Thoracic aorta (tissue), 2 donors: ENCODE measurements at regions not wholly inside any gene's neighbourhood (a gene's known extent, or its start where the extent isn't known, plus 50 kb on each side); places are given as distances from the start of the nearest gene placed in this dataset.

Experiments used
- ATAC-seq: fragments of 150-250 bp; one replicate; pipeline ENCODE4 v1.8.0; 2017; ENCODE audit warnings: low read depth; ENCODE audit not compliant: insufficient number of reproducible peaks, low FRiP score
- DNase-seq: peaks from one replicate; pipeline ENCODE4 v3.0.0-alpha.2; 2020; ENCODE audit warnings: low spot score
- H3K27ac ChIP-seq, 2 donors: fragments of 200-600 bp; sonication (generic); 1 replicate in 1 of 2; 2 replicates in 1 of 2; pipeline ENCODE4 v1.5.1; 2016; ENCODE audit warnings: mild to moderate bottlenecking in 2 of 2, moderate library complexity in 2 of 2
- H3K27me3 ChIP-seq: fragments of 200-600 bp; sonication (generic); replicated peaks from 2 replicates; pipeline ENCODE4 v1.6.0; 2016; ENCODE audit warnings: mild to moderate bottlenecking; ENCODE audit not compliant: insufficient read depth
- H3K36me3 ChIP-seq: fragments of 200-600 bp; sonication (generic); one replicate; pipeline ENCODE4 v1.5.1; 2016
- H3K4me1 ChIP-seq, 2 donors: fragments of 200-600 bp; sonication (generic); 1 replicate in 1 of 2; 2 replicates in 1 of 2; pipeline versions ENCODE4 v1.5.1 to v1.6.0; 2016; ENCODE audit warnings: low read depth in 2 of 2, mild to moderate bottlenecking in 1 of 2; ENCODE audit not compliant: control insufficient read depth in 1 of 2
- H3K4me3 ChIP-seq: fragments of 200-600 bp; sonication (generic); 2 replicates; pipeline ENCODE4 v1.5.1; 2016; ENCODE audit warnings: mild to moderate bottlenecking
- H3K9me3 ChIP-seq: fragments of 200-600 bp; sonication (generic); 2 replicates; pipeline ENCODE4 v1.5.1; 2016
- TF ChIP-seq, protein P1 (sequence below): fragments of 200-600 bp; sonication (generic); IDR thresholded peaks from one replicate; pipeline ENCODE4 v1.5.1; 2019; ENCODE audit warnings: antibody characterized with exemption

DNA sequence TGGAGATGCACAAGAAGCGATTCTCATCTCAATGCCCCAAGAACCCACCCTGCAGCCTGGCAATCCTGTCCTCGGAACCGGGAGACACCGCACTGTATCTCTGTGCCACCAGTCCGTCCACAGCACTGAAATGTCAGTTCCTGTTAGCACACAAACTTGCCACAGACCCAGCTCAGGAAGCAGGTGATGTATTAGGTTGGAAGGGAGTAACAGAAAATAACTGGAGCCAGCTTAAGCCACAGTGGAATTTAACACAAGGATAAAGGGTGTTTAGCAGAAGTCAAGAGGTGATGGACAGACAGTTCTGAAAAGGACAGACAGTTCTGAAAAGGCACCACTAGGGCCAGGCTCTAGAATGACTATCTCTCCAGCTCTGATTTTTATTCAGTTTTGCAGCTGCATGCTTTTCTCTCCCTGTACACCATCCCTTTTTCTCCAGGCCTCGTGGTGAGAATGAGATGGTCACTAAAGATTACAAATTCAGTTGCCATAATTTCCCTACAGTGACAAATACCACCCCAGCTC, 114.4 kb downstream of the ANKRD18B start:
- DNase-seq (no peak), ATAC-seq (no peak)
- no peaks in the 10 kb centered on the region for H3K9me3 ChIP-seq
- no peaks in the 10 kb centered on the region for H3K27me3 ChIP-seq
- H3K4me1 ChIP-seq = no peaks in the 10 kb centered on the region
- TF ChIP-seq, protein P1, sequence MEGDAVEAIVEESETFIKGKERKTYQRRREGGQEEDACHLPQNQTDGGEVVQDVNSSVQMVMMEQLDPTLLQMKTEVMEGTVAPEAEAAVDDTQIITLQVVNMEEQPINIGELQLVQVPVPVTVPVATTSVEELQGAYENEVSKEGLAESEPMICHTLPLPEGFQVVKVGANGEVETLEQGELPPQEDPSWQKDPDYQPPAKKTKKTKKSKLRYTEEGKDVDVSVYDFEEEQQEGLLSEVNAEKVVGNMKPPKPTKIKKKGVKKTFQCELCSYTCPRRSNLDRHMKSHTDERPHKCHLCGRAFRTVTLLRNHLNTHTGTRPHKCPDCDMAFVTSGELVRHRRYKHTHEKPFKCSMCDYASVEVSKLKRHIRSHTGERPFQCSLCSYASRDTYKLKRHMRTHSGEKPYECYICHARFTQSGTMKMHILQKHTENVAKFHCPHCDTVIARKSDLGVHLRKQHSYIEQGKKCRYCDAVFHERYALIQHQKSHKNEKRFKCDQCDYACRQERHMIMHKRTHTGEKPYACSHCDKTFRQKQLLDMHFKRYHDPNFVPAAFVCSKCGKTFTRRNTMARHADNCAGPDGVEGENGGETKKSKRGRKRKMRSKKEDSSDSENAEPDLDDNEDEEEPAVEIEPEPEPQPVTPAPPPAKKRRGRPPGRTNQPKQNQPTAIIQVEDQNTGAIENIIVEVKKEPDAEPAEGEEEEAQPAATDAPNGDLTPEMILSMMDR = no peak
- no peaks in the 10 kb centered on the region for H3K36me3 ChIP-seq
- H3K27ac ChIP-seq = no peak overlapping the region
- no peak overlapping the region for H3K4me3 ChIP-seq

DNA sequence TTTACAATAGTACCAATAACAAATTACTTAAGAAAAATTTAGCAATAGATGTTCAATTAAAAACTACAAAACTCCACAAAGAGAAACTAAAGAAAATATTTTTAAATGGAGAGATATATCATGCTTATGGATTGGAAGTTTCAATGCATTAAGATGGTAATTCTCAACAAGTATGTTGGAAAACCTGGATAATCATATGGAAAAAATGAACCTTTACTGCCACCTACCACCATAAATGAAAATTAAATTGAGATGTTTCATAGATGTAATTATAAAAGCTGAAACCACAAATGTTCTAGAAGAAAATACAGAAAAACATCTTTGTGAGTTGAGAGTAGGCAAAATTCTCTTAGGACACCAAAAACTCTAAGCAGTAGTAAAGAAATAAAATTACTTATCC, 121.7 kb downstream of the ANKRD18B start:
- DNase-seq (no peak), ATAC-seq (no peak)
- Histone ChIP-seq H3K4me3 (no peak overlapping the region), H3K27me3 (no peaks in the 10 kb centered on the region), H3K9me3 (no peaks in the 10 kb centered on the region), H3K36me3 (no peaks in the 10 kb centered on the region), H3K27ac (no peak overlapping the region), H3K4me1 (no peaks in the 10 kb centered on the region)
- TF ChIP-seq, protein P1 = no peak

DNA sequence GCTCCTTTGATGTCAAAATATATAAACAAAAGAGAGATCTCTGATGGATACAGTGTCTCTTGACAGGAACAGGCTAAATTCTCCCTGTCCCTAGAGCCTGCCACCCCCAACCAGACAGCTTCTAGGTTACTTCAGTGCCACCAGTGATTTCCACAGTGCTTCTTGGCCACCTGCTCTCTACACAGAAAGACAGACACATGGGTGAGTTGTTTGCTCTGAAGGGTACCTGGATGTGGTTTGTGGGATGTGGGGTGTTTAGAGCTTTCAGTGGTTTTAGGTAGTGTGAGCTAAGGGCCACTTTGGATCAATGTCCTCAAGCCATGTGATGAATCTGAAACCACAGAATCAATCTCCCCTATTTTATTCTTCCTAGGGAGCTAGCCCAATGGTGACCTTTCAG, 125.4 kb downstream of the ANKRD18B start:
- H3K27me3 ChIP-seq = no peaks in the 10 kb centered on the region
- no peak overlapping the region for H3K27ac ChIP-seq
- no peak for DNase-seq
- no peaks in the 10 kb centered on the region for H3K36me3 ChIP-seq
- H3K4me3 ChIP-seq = no peak overlapping the region
- no peaks in the 10 kb centered on the region for H3K4me1 ChIP-seq
- TF ChIP-seq, protein P1 = no peak
- ATAC-seq = no peak
- no peaks in the 10 kb centered on the region for H3K9me3 ChIP-seq

DNA sequence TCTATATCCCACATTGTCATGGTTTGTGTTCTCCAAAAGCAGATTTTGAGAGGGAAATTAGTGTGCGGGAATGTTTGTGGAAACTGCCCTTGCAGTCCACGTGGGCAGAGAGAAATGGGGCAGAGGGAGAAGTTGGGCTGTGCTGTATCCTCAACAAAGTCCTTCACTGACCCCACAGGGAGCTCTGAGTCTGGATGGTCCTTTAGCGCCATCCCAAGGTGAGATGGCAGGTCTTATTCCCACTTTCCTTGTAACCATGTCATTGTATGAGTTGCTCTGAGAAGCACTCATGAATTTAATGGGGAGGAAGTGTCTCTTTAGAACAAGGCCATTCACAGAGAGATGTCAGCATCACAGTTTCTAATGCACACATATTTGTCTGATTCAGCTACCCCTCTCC, 127.1 kb downstream of the ANKRD18B start:
- TF ChIP-seq, protein P1 = no peak
- H3K9me3 ChIP-seq = no peaks in the 10 kb centered on the region
- H3K27me3 ChIP-seq = no peaks in the 10 kb centered on the region
- no peaks in the 10 kb centered on the region for H3K4me1 ChIP-seq
- no peak overlapping the region for H3K4me3 ChIP-seq
- H3K36me3 ChIP-seq = no peaks in the 10 kb centered on the region
- no peak overlapping the region for H3K27ac ChIP-seq
- ATAC-seq = no peak
- no peak for DNase-seq

DNA sequence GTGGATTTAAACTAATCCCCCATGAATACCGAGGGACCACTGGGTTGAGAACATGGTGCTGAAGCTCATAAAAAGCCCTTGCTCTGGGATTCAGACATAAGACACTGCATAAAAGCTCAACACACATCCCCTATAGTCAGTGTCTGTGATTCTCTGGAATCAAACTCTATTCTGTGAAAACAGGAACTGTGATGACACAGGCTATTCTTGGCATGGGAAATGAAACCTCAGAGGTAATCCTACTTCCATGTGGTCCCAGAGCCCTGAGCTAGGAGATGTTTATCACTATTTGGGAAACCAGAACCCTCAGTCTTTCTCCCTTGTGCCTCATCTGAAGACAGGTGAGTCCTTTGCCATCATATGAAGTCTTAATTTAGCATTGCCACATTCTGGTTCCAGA, 135.4 kb upstream of the PRSS3 start:
- H3K36me3 ChIP-seq = no peaks in the 10 kb centered on the region
- no peak for DNase-seq
- H3K4me1 ChIP-seq = no peaks in the 10 kb centered on the region
- TF ChIP-seq, protein P1 = no peak
- H3K27me3 ChIP-seq = no peaks in the 10 kb centered on the region
- ATAC-seq = no peak
- no peak overlapping the region for H3K27ac ChIP-seq
- H3K4me3 ChIP-seq = no peak overlapping the region
- H3K9me3 ChIP-seq = no peaks in the 10 kb centered on the region
